HCT116 (cell line): ENCODE measurements at regions not wholly inside any gene's neighbourhood (a gene's known extent, or its start where the extent isn't known, plus 50 kb on each side); places are given as distances from the start of the nearest gene placed in this dataset.

Source experiments
- MAX ChIP-seq: IDR thresholded peaks from 2 replicates; pipeline ENCODE4 v1.6.1; 2012
- POLR2A ChIP-seq: IDR thresholded peaks from 2 replicates; pipeline ENCODE4 v1.7.0; 2011; ENCODE audit warnings: borderline replicate concordance; ENCODE audit not compliant: insufficient read depth, insufficient read length; ENCODE audit errors: extremely low read depth
- TF ChIP-seq, protein P1 (sequence below), 3 experiments: fragments of 200-600 bp in 1 of 3; sonication (generic) in 1 of 3; IDR thresholded peaks in 2 of 3; conservative IDR thresholded peaks in 1 of 3; 2 replicates each; pipeline ENCODE4 v1.5.1; 2012 to 2017; ENCODE audit warnings: low read depth in 2 of 3, low read length in 2 of 3, antibody characterized with exemption in 1 of 3, borderline replicate concordance in 1 of 3, control low read depth in 1 of 3, mild to moderate bottlenecking in 1 of 3, mixed read lengths in 1 of 3, mixed run types in 1 of 3, moderate library complexity in 1 of 3; ENCODE audit not compliant: insufficient read depth in 1 of 3

GRCh38 chr3:96324087-96324486, 490.3 kb upstream of the EPHA6 start:
- TF ChIP-seq, protein P1, sequence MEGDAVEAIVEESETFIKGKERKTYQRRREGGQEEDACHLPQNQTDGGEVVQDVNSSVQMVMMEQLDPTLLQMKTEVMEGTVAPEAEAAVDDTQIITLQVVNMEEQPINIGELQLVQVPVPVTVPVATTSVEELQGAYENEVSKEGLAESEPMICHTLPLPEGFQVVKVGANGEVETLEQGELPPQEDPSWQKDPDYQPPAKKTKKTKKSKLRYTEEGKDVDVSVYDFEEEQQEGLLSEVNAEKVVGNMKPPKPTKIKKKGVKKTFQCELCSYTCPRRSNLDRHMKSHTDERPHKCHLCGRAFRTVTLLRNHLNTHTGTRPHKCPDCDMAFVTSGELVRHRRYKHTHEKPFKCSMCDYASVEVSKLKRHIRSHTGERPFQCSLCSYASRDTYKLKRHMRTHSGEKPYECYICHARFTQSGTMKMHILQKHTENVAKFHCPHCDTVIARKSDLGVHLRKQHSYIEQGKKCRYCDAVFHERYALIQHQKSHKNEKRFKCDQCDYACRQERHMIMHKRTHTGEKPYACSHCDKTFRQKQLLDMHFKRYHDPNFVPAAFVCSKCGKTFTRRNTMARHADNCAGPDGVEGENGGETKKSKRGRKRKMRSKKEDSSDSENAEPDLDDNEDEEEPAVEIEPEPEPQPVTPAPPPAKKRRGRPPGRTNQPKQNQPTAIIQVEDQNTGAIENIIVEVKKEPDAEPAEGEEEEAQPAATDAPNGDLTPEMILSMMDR (IDR thresholded peaks at IDR 0.05 in 2 of 3, conservative IDR thresholded peaks at IDR 0.05 in 1 of 3; ENCODE audit: borderline replicate concordance in 1 of 3, insufficient read depth in 1 of 3, low read depth in 2 of 3, low read length in 2 of 3), result no peak
- TF ChIP-seq POLR2A, result no peak
- TF ChIP-seq MAX, result no peak
